HG03439 (cell line): ENCODE measurements at regions not wholly inside any gene's neighbourhood (a gene's known extent, or its start where the extent isn't known, plus 50 kb on each side); places are given as distances from the start of the nearest gene placed in this dataset.
"Not testable (repeated sequence)": the region's sequence is repeated elsewhere in the genome, so short reads cannot be mapped to it uniquely, and the experiment has no call there.

ENCODE experiments used
- ATAC-seq: cut with Tn5 transposase; IDR thresholded peaks from one replicate; pipeline ENCODE4 v1.9.1; 2021; ENCODE audit warnings: mild to moderate bottlenecking, moderate library complexity; ENCODE audit not compliant: unreplicated experiment

DNA sequence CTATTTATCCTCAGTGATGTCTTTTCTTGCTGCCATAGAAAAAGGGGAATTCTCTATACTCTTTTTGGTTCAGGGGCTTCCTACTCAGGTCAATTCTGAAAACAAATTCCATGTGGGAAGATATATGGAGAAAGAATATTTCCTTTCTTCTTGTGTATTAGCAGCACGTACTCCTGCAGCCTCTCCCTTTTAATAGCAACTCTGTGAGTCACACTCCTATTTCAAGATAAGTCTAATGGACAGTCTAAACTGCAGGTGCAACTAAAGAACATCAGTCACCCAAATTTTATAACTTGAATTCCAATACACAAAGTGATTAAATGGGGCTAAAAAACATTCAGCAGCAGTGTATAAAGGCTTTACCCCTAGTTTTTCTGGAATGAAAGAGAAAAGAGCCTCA is 942.2 kb downstream of the CNTNAP5 start:
- no peak for ATAC-seq

DNA sequence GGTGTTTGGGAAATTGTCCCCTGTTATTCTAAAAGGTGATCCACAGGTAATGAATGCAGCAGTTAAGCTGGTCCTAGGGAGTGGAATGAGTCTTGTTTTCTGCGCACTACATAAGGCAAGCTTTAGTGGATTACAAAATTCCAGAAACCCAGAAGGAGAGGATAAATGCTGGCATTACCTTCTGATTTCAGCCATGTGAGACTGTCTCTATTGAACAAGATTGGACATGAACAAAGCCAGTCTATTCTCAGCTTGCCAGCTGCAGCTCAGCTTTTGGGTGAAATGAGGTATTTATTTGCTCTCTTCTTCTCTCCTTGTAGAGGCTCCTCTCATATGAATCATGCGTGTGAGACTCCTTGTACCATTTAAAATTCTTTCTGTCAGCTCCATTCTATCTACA is 944.9 kb downstream of the CNTNAP5 start:
- ATAC-seq = no peak

DNA sequence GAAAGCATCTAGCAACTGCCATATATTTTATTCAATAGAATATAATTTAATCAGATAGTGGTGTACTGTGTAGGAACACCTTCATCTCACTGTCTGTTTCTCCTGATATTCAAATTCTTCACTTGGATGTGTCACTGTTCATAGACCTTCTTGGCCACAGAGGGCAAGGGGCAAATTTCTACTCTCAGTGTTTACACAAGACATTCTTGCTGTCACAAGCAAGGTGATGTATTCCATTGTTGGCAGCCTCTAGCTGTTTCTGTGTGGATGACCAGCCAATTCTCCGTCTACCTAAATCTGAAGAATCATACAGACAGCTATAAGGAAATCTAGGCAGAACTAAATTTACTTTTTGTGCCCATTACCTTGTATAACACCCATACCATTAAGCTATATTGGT is 948.3 kb downstream of the CNTNAP5 start:
- no peak for ATAC-seq

DNA sequence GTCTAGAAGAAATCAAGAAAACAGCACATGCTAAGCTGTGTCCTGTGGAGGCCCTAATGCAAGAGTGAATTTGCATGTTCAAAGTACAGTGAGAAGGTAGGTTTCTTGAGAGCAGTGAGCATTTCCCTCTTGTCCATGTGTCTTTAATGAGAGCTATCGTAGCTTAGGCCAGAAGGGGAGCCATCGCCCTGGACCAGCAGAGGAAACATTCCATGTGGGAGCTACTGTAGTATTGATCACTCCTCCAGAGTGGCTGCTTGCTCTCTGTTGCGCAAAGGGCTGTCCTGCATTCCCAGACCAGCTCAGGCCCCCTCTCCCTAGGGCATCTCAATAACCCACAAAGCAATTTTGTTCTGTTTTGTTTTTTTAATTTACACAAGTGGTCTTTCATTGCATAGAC is 950.1 kb downstream of the CNTNAP5 start:
- ATAC-seq = no peak

DNA sequence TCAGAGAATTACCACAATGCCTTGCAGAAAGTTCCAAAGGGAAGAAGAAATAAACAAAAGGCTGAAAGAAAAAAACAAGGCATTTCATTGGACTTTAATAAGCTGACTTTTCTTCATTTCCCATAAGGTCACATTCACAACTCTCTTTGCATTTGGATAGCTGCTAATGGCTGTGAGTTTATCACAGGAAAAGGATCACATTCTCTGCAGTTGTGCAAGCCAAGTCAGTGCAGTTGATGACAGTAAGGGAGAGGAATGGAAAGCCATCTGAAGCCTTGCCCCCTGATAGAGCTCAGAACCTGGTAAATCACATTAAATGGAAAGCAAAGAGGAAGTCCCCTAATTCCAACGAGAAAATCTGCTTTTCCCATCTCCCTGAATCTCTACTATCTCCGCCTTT is 950.6 kb downstream of the CNTNAP5 start:
- ATAC-seq = no peak

DNA sequence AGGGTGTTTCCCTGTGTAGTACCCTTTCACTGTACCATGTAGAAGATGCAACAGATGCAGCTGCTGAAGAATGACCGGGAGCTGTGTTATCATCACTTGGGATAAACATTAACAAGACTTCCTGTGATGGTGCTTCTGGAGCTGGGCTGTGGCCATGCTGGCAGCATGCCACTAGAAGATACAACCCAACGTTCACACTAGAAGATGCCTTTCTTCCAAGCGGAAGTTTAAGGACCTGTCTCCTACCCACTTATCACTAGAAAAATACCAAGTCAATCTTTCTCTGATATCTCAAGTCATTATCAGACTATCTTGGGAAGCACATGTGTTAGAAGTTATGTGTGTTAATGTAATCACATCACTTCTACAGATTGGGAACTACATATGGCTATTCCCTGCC is 953.5 kb downstream of the CNTNAP5 start:
- ATAC-seq = no peak

DNA sequence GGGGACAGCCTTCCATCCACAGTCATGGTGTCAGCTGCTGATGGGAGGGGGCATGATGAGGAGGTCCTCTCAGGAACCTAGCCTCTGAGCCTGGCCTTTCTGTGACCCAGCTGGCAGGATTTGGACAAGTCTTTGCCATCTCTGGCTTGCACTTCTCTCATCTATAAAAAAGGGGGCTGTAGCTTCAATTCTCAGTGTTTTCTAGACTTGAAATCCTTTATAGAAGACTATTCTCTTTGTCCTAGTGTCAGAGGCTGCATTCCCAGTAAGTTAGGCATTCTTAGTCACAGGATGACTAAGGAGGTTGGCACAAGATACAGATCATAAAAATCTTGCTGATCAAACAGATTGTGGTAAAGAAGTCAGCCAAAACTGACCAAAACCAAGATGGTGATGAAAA is 958.5 kb downstream of the CNTNAP5 start:
- no peak for ATAC-seq

- ATAC-seq = no peak
Observed at GRCh38 chr2:124985270-124985669, 960.2 kb downstream of the CNTNAP5 start.

DNA sequence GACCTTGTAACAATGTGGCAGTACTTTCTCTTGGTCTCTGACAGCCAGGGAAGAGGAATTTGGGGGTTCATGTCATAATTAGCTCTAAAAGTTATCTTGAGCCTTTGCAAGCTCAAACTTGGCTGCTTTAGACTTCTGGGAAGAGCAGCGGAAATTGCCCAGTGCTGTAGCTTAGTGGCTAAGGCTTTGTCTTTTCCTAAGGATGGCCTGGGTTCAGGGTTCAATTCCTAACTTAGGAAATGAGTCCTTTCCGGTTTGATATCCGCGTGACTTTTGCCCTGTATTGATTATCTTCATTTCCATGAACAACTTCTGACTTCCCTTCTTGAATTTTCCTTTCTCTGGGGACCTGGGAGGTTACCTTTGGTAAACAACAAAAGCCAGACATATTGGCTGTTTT is 961.0 kb downstream of the CNTNAP5 start:
- no peak for ATAC-seq

- not testable (repeated sequence) for ATAC-seq
Observed at GRCh38 chr2:124986870-124987269, 961.8 kb downstream of the CNTNAP5 start.

- ATAC-seq = not testable (repeated sequence)
Observed at GRCh38 chr2:124987436-124987835, 962.3 kb downstream of the CNTNAP5 start.

DNA sequence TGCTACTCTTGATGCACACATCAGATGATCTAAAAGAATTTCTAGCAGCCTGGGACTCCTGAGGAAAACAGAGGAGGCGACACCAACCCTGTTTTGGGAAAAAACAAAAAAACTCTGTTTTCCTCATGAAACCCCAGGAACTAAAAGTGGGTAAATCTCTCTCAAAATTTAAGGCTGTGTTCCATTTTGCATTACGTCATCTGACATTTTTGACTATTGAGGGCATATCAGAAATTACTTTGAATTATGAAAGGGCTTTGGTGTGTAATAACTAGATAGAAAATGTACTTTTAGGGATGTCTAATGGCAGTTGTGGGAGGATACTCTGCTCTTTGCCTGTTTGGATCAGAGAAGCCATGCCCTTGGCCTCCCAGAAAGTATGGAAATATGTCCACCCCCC is 963.0 kb downstream of the CNTNAP5 start:
- ATAC-seq = no peak

DNA sequence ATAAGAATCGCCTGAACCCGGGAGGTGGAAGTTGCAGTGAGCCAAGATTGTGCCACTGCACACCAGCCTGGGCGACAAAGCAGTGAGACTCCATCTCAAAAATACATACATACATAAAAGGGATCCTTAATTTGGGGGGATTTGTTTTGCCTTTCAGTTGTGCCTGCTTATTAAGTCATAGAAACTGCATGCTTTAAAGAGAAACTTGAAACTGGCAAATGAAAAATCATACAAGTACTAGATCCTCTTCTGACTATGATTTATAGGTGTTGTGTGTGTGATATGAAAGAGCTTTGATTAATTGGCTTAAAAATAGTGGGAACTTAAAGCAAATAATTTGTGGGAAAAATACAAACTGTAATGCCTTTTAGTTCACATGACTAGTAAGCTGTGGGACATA is 963.7 kb downstream of the CNTNAP5 start:
- no peak for ATAC-seq

DNA sequence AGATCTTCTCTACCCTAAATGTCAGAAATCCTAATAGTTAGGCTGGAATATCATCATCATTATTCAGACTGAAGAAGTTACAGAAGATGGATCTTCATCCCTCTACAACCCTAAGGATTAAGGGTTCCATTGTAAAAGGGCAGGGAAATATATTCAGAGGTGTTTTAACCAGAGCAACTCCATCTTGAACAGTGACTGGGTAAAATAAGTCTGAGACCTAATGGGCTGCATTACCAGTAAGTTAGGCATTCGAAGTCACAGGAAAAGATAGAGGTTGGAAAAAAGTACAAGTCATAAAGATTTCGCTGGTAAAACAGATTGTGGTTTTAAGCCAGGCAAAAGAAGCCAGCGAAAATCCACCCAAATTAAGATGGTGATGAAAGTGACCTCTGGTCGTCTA is 968.7 kb downstream of the CNTNAP5 start:
- ATAC-seq = no peak

- ATAC-seq = no peak
Observed at GRCh38 chr2:124995185-124995912, 970.3 kb downstream of the CNTNAP5 start.

DNA sequence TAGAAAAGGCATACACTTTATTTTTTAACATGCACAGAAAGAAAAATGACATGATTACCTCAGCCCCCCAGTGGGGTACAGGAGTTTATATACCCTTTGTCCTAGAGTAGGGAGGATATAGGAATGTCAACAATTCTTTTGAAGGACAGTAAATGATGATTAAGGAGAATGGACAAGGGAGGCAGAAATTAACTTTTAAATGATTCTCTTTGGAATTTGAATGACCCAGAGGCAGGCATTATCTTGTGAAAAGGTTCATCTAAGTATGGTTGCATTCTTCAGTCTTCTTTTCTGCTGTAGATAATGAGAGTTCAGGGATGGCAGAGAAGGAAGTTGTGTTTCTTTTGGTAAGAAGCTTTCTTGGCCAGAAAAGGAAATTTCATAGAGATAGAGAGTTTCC is 971.3 kb downstream of the CNTNAP5 start:
- no peak for ATAC-seq

DNA sequence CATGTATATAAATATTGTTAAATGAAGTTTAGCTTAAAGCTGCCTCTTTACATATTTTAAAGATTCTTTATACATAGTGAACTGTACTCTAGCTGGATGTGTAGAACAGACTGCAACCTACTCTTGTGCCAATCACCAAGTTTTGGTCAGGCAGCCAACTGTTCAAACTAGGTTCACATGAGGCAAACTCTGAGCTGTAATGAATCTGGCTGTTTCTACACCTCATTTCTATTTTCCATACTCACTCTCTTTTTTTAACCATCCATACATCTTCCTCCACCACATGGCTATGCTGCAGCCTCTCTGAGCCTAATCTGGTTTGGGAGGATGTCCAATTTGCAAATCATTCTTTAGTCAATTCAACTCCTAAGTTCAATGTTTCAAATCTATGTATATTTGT is 974.8 kb downstream of the CNTNAP5 start:
- no peak for ATAC-seq

DNA sequence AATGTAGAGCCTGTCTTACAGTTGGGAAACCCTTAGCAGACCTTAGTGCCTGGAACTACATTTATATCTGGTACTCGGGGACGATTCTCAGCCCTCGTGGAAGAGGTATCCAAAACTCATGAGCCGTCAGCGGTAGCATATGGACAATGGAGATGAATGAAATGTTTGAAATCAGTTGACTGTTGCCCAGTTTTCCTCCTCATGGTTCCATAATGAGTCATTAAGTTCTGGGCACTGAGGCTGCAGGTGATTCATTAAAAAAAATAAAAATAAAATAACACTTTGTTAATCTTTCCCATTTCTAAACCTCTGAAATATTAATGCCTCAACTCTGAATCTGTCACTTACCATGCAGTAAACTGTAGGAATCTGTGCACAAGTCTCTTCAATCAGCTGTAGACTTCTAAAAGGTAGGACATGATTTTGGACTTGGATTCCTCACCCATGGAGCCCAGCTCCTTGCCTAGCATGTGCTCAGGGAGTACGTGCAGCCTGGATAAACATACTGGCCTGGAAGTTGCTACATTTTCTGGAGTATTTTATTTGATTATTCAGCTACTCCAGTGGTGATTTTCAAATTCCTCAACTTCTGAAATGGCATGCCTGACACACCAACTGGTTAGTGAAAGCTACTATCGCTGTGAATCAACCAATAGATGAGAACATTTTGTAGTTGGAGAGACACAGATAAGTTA is 979.2 kb downstream of the CNTNAP5 start:
- ATAC-seq = no peak

DNA sequence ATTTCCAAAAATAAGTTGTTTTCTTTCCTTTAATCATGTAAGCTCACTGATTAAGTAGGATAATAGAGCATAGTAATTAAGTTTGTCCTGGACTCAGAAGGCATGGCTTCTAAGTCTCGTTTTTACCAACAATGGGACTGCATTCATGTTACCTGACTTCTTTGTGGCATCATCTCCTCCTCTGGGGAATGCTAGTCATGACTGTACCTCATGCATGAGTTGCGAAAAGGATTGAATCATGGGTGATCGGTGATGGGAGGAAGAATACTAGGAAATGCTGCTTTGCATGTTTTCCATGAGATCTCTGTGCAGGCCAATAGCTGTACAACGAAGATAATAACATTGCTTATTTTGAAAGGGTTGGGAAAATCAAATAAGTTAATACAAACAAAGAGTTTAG is 981.6 kb downstream of the CNTNAP5 start:
- no peak for ATAC-seq

DNA sequence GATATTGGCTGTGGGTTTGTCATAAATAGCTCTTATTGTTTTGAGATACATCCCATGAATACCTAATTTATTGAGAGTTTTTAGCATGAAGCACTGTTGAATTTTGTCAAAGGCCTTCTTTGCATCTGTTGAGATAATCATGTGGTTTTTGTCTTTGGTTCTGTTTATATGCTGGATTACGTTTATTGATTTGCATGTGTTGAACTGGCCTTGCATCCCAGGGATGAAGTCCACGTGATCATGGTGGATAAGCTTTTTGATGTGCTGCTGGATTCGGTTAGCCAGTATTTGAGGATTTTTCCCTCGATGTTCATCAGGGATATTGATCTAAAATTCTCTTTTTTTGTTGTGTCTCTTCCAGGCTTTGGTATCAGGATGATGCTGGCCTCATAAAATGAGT is 1003.6 kb downstream of the CNTNAP5 start:
- ATAC-seq = not testable (repeated sequence)

- ATAC-seq = no peak
Observed at GRCh38 chr2:125033871-125034270, 1008.8 kb downstream of the CNTNAP5 start.

- ATAC-seq = no peak
Observed at GRCh38 chr2:125037135-125037653, 1012.1 kb downstream of the CNTNAP5 start.
